PC-9 (cell line): ENCODE measurements at regions not wholly inside any gene's neighbourhood (a gene's known extent, or its start where the extent isn't known, plus 50 kb on each side); places are given as distances from the start of the nearest gene placed in this dataset.

Experiments
- EZH2 ChIP-seq: fragments of 200-600 bp; sonication (generic); IDR thresholded peaks from 2 replicates; pipeline ENCODE4 v1.8.0; 2017; ENCODE audit warnings: antibody characterized with exemption, low read depth
- TF ChIP-seq, protein P1 (sequence below): fragments of 200-600 bp; sonication (generic); conservative IDR thresholded peaks from 2 replicates; pipeline ENCODE4 v1.6.1; 2017; ENCODE audit warnings: mixed run types, antibody characterized with exemption, mild to moderate bottlenecking, moderate library complexity

DNA sequence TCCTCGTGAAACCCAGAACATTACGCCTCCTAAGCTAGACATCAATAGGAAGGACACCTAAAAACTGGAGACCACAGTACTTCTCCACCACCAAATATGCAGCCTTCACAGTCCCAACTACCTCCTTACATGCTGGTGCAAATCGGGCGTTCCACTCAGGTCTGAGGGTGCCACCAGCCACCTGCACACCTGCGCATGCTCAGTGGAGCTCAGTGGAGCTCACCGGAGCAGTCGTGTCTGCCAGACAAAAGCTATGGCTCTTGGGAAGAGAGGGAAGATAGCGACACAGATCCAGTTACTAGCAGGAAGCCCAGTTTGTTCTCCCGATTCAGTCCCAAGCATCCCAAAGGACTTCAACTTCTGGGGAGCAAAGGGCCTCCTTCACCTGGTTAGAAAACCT lies 237.1 kb downstream of the TSHZ3 start:
- TF ChIP-seq, protein P1, sequence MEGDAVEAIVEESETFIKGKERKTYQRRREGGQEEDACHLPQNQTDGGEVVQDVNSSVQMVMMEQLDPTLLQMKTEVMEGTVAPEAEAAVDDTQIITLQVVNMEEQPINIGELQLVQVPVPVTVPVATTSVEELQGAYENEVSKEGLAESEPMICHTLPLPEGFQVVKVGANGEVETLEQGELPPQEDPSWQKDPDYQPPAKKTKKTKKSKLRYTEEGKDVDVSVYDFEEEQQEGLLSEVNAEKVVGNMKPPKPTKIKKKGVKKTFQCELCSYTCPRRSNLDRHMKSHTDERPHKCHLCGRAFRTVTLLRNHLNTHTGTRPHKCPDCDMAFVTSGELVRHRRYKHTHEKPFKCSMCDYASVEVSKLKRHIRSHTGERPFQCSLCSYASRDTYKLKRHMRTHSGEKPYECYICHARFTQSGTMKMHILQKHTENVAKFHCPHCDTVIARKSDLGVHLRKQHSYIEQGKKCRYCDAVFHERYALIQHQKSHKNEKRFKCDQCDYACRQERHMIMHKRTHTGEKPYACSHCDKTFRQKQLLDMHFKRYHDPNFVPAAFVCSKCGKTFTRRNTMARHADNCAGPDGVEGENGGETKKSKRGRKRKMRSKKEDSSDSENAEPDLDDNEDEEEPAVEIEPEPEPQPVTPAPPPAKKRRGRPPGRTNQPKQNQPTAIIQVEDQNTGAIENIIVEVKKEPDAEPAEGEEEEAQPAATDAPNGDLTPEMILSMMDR, result no peak
- no peak for TF ChIP-seq EZH2
